HG03354 (cell line): ENCODE measurements at regions not wholly inside any gene's neighbourhood (a gene's known extent, or its start where the extent isn't known, plus 50 kb on each side); places are given as distances from the start of the nearest gene placed in this dataset.
"Not testable (repeated sequence)": the region's sequence is repeated elsewhere in the genome, so short reads cannot be mapped to it uniquely, and the experiment has no call there.

Source experiments
- ATAC-seq: cut with Tn5 transposase; IDR thresholded peaks from one replicate; pipeline ENCODE4 v1.9.1; 2021; ENCODE audit warnings: mild to moderate bottlenecking; ENCODE audit not compliant: unreplicated experiment, poor library complexity, severe bottlenecking

- ATAC-seq: no peak
Measured at GRCh38 chr6:28655164-28655563, 129.5 kb downstream of the GPX5 start.

GRCh38 chr6:28656715-28657114, 131.0 kb downstream of the GPX5 start:
- ATAC-seq: no peak

GRCh38 chr6:28657381-28657768, 131.7 kb downstream of the GPX5 start:
- ATAC-seq: no peak

GRCh38 chr6:28657769-28658465, 132.2 kb downstream of the GPX5 start:
- peak; percentile 71 for ATAC-seq

- no peak for ATAC-seq
Measured at GRCh38 chr6:28658475-28659249, 133.0 kb downstream of the GPX5 start.

- ATAC-seq: no peak
Measured at GRCh38 chr6:28659250-28659566, 133.5 kb downstream of the GPX5 start.

- ATAC-seq: no peak
Measured at GRCh38 chr6:28661097-28661713, 135.5 kb downstream of the GPX5 start.

- ATAC-seq: no peak
Measured at GRCh38 chr6:28664870-28665396, 139.3 kb downstream of the GPX5 start.

- ATAC-seq: no peak
Measured at GRCh38 chr6:28673417-28673786, 147.7 kb downstream of the GPX5 start.

GRCh38 chr6:28673787-28674671, 148.3 kb downstream of the GPX5 start:
- no peak for ATAC-seq

- no peak for ATAC-seq
Measured at GRCh38 chr6:28675600-28675999, 149.9 kb downstream of the GPX5 start.

- no peak for ATAC-seq
Measured at GRCh38 chr6:28682542-28682941, 156.9 kb downstream of the GPX5 start.

- ATAC-seq: not testable (repeated sequence)
Measured at GRCh38 chr6:28682956-28683685, 157.4 kb downstream of the GPX5 start.

GRCh38 chr6:28683945-28684538, 158.4 kb downstream of the GPX5 start:
- no peak for ATAC-seq

- not testable (repeated sequence) for ATAC-seq
Measured at GRCh38 chr6:28685960-28686359, 160.3 kb downstream of the GPX5 start.

GRCh38 chr6:28686446-28687027, 160.9 kb downstream of the GPX5 start:
- ATAC-seq: not testable (repeated sequence)

- not testable (repeated sequence) for ATAC-seq
Measured at GRCh38 chr6:28687309-28687981, 161.8 kb downstream of the GPX5 start.

GRCh38 chr6:28691991-28692390, 166.3 kb downstream of the GPX5 start:
- not testable (repeated sequence) for ATAC-seq
